NB4 (cell line): ENCODE measurements at regions not wholly inside any gene's neighbourhood (a gene's known extent, or its start where the extent isn't known, plus 50 kb on each side); places are given as distances from the start of the nearest gene placed in this dataset.

ENCODE experiments used
- DNase-seq: peaks from one replicate; pipeline ENCODE4 v3.0.0; 2010; ENCODE audit warnings: low read depth
- H3K4me3 ChIP-seq: one replicate; pipeline ENCODE4 v1.5.1; 2011; ENCODE audit warnings: mild to moderate bottlenecking, low read depth, low read length, moderate library complexity
- CTCF ChIP-seq: IDR thresholded peaks from one replicate; pipeline ENCODE4 v1.5.1; 2012; ENCODE audit warnings: low read depth, low read length
- MAX ChIP-seq: IDR thresholded peaks from 2 replicates; pipeline ENCODE4 v1.6.1; 2011; ENCODE audit warnings: low read depth, low read length
- MYC ChIP-seq: IDR thresholded peaks from 2 replicates; pipeline ENCODE4 v1.6.1; 2011; ENCODE audit warnings: low read depth, low read length
- POLR2A ChIP-seq: IDR thresholded peaks from 2 replicates; pipeline ENCODE4 v1.6.1; 2011; ENCODE audit warnings: mild to moderate bottlenecking; ENCODE audit not compliant: insufficient read length; ENCODE audit errors: extremely low read depth

GRCh38 chr2:189231719-189232323, 52.3 kb upstream of the COL5A2 start:
- TF ChIP-seq MAX (no peak), CTCF (no peak), MYC (no peak), POLR2A (no peak)
- DNase-seq = no peak
- H3K4me3 ChIP-seq = no peak overlapping the region

- no peak overlapping the region for H3K4me3 ChIP-seq
- no peak for DNase-seq
- no peak for TF ChIP-seq CTCF
- no peak for TF ChIP-seq MAX
- TF ChIP-seq MYC = no peak
- no peak for TF ChIP-seq POLR2A
Measured at GRCh38 chr2:189232759-189233406, 53.3 kb upstream of the COL5A2 start.

- DNase-seq = no peak
- no peak overlapping the region for H3K4me3 ChIP-seq
- TF ChIP-seq CTCF (no peak), MYC (no peak), POLR2A (no peak), MAX (no peak)
Measured at GRCh38 chr2:189233527-189233926, 54.0 kb upstream of the COL5A2 start.

- H3K4me3 ChIP-seq = no peak overlapping the region
- DNase-seq = no peak
- TF ChIP-seq MAX (no peak), MYC (no peak), CTCF (no peak), POLR2A (no peak)
Measured at GRCh38 chr2:189234991-189235390, 55.4 kb upstream of the COL5A2 start.

- H3K4me3 ChIP-seq = no peak overlapping the region
- no peak for DNase-seq
- no peak for TF ChIP-seq MYC
- no peak for TF ChIP-seq CTCF
- TF ChIP-seq MAX = no peak
- no peak for TF ChIP-seq POLR2A
Measured at GRCh38 chr2:189236066-189236465, 56.5 kb upstream of the COL5A2 start.
